Caco-2 (cell line): ENCODE measurements at regions not wholly inside any gene's neighbourhood (a gene's known extent, or its start where the extent isn't known, plus 50 kb on each side); places are given as distances from the start of the nearest gene placed in this dataset.

Experiments used
- BruUV-seq: library from RNA; stranded (reverse); fragments of 400-500 nt; replicated peaks from 2 replicates; lab custom pipeline; 2021; lab: Mats Ljungman, UMichigan
- CTCF ChIA-PET: fragments of 300-600 bp; sonication (Branson Sonifier 250); formaldehyde crosslinking; loops from one replicate; lab custom pipeline; 2022; ENCODE audit warnings: antibody characterized with exemption; lab: Charles Lee
- POLR2A ChIA-PET: fragments of 300-600 bp; sonication (Branson Sonifier 250); formaldehyde crosslinking; loops from one replicate; lab custom pipeline; 2022; ENCODE audit warnings: antibody characterized with exemption; lab: Charles Lee
- DNase-seq, 2 experiments: peaks; one replicate each; pipeline versions ENCODE4 v3.0.0 to v3.0.0-alpha.2; 2020 to 2022
- H3K27me3 ChIP-seq: replicated peaks from 2 replicates; pipeline ENCODE4 v1.6.0; 2011; ENCODE audit warnings: low read length; ENCODE audit not compliant: control insufficient read depth, insufficient read depth
- H3K36me3 ChIP-seq: 2 replicates; pipeline ENCODE4 v1.5.1; 2011; ENCODE audit warnings: low read length; ENCODE audit not compliant: control insufficient read depth, insufficient read depth
- H3K4me1 ChIP-seq: fragments of 250-450 bp; sonication (Bioruptor Pico); 2 replicates; pipeline ENCODE4 v1.5.1; 2020; ENCODE audit warnings: mild to moderate bottlenecking
- H3K4me3 ChIP-seq: 2 replicates; pipeline ENCODE4 v1.5.1; 2011; ENCODE audit warnings: low read depth, mild to moderate bottlenecking, control low read depth, low read length
- H3K9me3 ChIP-seq: fragments of 250-450 bp; sonication (Bioruptor Pico); 2 replicates; pipeline ENCODE4 v1.5.1; 2020; ENCODE audit warnings: mild to moderate bottlenecking, moderate library complexity
- H3K27ac Mint-ChIP-seq: one replicate; pipeline ENCODE4 v1.8.0; 2022; ENCODE audit warnings: mixed read lengths; ENCODE audit not compliant: unreplicated experiment
- H3K27me3 Mint-ChIP-seq: one replicate; pipeline ENCODE4 v1.8.0; 2022; ENCODE audit warnings: mixed read lengths; ENCODE audit not compliant: insufficient read depth, unreplicated experiment
- H3K36me3 Mint-ChIP-seq: one replicate; pipeline ENCODE4 v1.8.0; 2022; ENCODE audit warnings: mild to moderate bottlenecking, mixed read lengths; ENCODE audit not compliant: insufficient read depth, unreplicated experiment
- H3K4me1 Mint-ChIP-seq: one replicate; pipeline ENCODE4 v1.8.0; 2022; ENCODE audit warnings: low read depth, mixed read lengths; ENCODE audit not compliant: unreplicated experiment
- H3K4me3 Mint-ChIP-seq: one replicate; pipeline ENCODE4 v1.8.0; 2022; ENCODE audit warnings: mild to moderate bottlenecking, moderate library complexity, mixed read lengths; ENCODE audit not compliant: unreplicated experiment
- H3K9me3 Mint-ChIP-seq: one replicate; pipeline ENCODE4 v1.8.0; 2022; ENCODE audit warnings: mixed read lengths; ENCODE audit not compliant: unreplicated experiment
- intact Hi-C: fragments of 100-400 bp; cut with micrococcal nuclease; formaldehyde crosslinking; loops from one replicate; pipeline ENCODE4 v1.10.0; 2022; ENCODE audit not compliant: unreplicated experiment
- TF ChIP-seq, protein P1 (sequence below), 2 experiments: fragments of 200-600 bp in 1 of 2; IDR thresholded peaks; 1 replicate in 1 of 2; 2 replicates in 1 of 2; pipeline versions ENCODE4 v1.5.1 to v1.8.0; 2011 to 2022; ENCODE audit warnings: antibody characterized with exemption in 1 of 2, control low read depth in 1 of 2, inconsistent platforms in 1 of 2, low read depth in 1 of 2, low read length in 1 of 2, mild to moderate bottlenecking in 1 of 2, moderate library complexity in 1 of 2; ENCODE audit not compliant: insufficient read depth in 1 of 2, severe bottlenecking in 1 of 2, unreplicated experiment in 1 of 2

GRCh38 chr5:67257077-67257476 is 60.5 kb upstream of the CD180 start:
- Histone ChIP-seq H3K27me3 (no peaks in the 10 kb centered on the region), H3K36me3 (no peaks in the 10 kb centered on the region), H3K4me3 (no peak overlapping the region), H3K9me3 (no peaks in the 10 kb centered on the region), H3K4me1 (no peaks in the 10 kb centered on the region)
- Mint-ChIP-seq H3K36me3 (no peaks in the 10 kb centered on the region), H3K27ac (no peak overlapping the region), H3K27me3 (peaks cover 3% of the 10 kb centered on the region), H3K9me3 (no peaks in the 10 kb centered on the region), H3K4me1 (no peaks in the 10 kb centered on the region), H3K4me3 (no peak overlapping the region)
- DNase-seq, result no peak
- TF ChIP-seq, protein P1, sequence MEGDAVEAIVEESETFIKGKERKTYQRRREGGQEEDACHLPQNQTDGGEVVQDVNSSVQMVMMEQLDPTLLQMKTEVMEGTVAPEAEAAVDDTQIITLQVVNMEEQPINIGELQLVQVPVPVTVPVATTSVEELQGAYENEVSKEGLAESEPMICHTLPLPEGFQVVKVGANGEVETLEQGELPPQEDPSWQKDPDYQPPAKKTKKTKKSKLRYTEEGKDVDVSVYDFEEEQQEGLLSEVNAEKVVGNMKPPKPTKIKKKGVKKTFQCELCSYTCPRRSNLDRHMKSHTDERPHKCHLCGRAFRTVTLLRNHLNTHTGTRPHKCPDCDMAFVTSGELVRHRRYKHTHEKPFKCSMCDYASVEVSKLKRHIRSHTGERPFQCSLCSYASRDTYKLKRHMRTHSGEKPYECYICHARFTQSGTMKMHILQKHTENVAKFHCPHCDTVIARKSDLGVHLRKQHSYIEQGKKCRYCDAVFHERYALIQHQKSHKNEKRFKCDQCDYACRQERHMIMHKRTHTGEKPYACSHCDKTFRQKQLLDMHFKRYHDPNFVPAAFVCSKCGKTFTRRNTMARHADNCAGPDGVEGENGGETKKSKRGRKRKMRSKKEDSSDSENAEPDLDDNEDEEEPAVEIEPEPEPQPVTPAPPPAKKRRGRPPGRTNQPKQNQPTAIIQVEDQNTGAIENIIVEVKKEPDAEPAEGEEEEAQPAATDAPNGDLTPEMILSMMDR (IDR thresholded peaks at IDR 0.05; ENCODE audit: insufficient read depth in 1 of 2, low read depth in 1 of 2, low read length in 1 of 2, severe bottlenecking in 1 of 2, unreplicated experiment in 1 of 2), result no peak
- ChIA-PET POLR2A (no interaction called here), CTCF (no interaction called here)
- intact Hi-C loops, result no loop called here
- BruUV-seq, result no TSS peak

GRCh38 chr5:67255881-67256280 is 59.3 kb upstream of the CD180 start:
- H3K9me3 Mint-ChIP-seq, result no peaks in the 10 kb centered on the region
- DNase-seq, result no peak
- no peak overlapping the region for H3K4me3 Mint-ChIP-seq
- H3K27me3 ChIP-seq, result no peaks in the 10 kb centered on the region
- no peaks in the 10 kb centered on the region for H3K36me3 Mint-ChIP-seq
- H3K4me1 ChIP-seq, result no peaks in the 10 kb centered on the region
- H3K4me1 Mint-ChIP-seq, result no peaks in the 10 kb centered on the region
- H3K4me3 ChIP-seq, result no peak overlapping the region
- BruUV-seq, result no TSS peak
- H3K36me3 ChIP-seq, result no peaks in the 10 kb centered on the region
- H3K27me3 Mint-ChIP-seq, result peaks cover 3% of the 10 kb centered on the region
- intact Hi-C loops, result no loop called here
- TF ChIP-seq, protein P1 (IDR thresholded peaks at IDR 0.05; ENCODE audit: insufficient read depth in 1 of 2, low read depth in 1 of 2, low read length in 1 of 2, severe bottlenecking in 1 of 2, unreplicated experiment in 1 of 2), result no peak
- ChIA-PET CTCF (no interaction called here), POLR2A (no interaction called here)
- H3K27ac Mint-ChIP-seq, result no peak overlapping the region
- H3K9me3 ChIP-seq, result no peaks in the 10 kb centered on the region

- Histone ChIP-seq H3K36me3 (no peaks in the 10 kb centered on the region), H3K4me1 (no peaks in the 10 kb centered on the region), H3K4me3 (no peak overlapping the region), H3K27me3 (no peaks in the 10 kb centered on the region), H3K9me3 (no peaks in the 10 kb centered on the region)
- Mint-ChIP-seq H3K9me3 (no peaks in the 10 kb centered on the region), H3K36me3 (no peaks in the 10 kb centered on the region), H3K27me3 (no peaks in the 10 kb centered on the region), H3K4me3 (no peak overlapping the region), H3K27ac (no peak overlapping the region), H3K4me1 (no peaks in the 10 kb centered on the region)
- POLR2A ChIA-PET, result interaction anchor here (0.6 kb wide), 1 partner anchor 26 kb away, joined by 3 read pairs; no protein-coding TSS in a partner anchor
- TF ChIP-seq, protein P1 (IDR thresholded peaks at IDR 0.05; ENCODE audit: insufficient read depth in 1 of 2, low read depth in 1 of 2, low read length in 1 of 2, severe bottlenecking in 1 of 2, unreplicated experiment in 1 of 2), result no peak
- no peak for DNase-seq
- intact Hi-C loops, result no loop called here
- CTCF ChIA-PET, result no interaction called here
- no TSS peak for BruUV-seq
These were observed 57.3 kb upstream of the CD180 start for GRCh38 chr5:67253911-67254310.
